ENCODE measurements at regions not wholly inside any gene's neighbourhood (a gene's known extent, or its start where the extent isn't known, plus 50 kb on each side); places are given as distances from the start of the nearest gene placed in this dataset.

DNA sequence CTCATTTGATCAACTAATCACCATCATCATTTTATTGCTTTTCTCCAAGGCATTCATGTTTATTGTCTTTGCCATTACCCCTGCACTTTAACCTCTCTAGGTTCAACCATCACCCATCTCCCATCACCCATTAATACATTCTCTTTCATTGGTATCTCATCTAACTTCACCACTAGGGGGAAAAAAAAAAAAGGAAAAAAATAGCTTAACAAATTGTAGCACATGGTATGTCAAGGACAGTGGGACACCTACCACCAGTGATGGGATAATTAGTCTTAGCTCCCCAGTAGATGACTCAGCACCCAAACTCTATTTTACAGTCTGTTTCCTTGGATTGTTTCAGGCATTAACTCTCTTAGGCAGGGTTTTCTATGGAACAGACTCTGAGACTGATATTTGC, 1770.2 kb upstream of the MIR17HG start:
- no peaks in the 10 kb centered on the region for H3K27me3 ChIP-seq
- no peak overlapping the region for H3K4me3 ChIP-seq
- DNase-seq: no peak
- TF ChIP-seq, protein P1, sequence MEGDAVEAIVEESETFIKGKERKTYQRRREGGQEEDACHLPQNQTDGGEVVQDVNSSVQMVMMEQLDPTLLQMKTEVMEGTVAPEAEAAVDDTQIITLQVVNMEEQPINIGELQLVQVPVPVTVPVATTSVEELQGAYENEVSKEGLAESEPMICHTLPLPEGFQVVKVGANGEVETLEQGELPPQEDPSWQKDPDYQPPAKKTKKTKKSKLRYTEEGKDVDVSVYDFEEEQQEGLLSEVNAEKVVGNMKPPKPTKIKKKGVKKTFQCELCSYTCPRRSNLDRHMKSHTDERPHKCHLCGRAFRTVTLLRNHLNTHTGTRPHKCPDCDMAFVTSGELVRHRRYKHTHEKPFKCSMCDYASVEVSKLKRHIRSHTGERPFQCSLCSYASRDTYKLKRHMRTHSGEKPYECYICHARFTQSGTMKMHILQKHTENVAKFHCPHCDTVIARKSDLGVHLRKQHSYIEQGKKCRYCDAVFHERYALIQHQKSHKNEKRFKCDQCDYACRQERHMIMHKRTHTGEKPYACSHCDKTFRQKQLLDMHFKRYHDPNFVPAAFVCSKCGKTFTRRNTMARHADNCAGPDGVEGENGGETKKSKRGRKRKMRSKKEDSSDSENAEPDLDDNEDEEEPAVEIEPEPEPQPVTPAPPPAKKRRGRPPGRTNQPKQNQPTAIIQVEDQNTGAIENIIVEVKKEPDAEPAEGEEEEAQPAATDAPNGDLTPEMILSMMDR (IDR thresholded peaks at IDR 0.05): no peak
- intact Hi-C loops (cut with DNase I): no loop called here
- no peak overlapping the region for H3K27ac ChIP-seq
- no peak for ATAC-seq
- peaks cover 0 to 7% (median 0%) of the 10 kb centered on the region in 11 donors for H3K9me3 ChIP-seq
- H3K4me1 ChIP-seq: no peaks in the 10 kb centered on the region
- no peaks in the 10 kb centered on the region for H3K36me3 ChIP-seq

GRCh38 chr13:89584058-89584620, 1763.3 kb upstream of the MIR17HG start:
- TF ChIP-seq, protein P1 (IDR thresholded peaks at IDR 0.05): no peak

DNA sequence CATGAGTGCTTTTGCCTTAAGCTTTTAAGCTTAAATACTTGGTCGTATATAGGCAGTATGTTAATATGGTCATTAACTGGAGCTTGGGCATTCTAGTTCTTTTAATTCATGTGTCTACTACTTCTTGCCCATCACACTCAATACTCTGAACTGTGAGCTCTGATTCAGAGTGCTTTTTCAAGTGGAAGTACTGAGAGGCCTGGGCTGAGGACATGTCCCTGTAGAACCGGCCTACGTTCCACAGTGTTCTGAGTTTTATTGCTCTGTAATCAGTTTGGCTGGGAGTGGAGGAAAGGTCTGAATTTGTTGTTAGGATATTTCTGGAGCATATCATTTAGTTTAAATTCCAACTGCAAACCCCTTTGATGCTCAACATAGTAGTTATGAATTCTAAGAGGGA, 1744.8 kb upstream of the MIR17HG start:
- Histone ChIP-seq H3K4me3 (no peak overlapping the region), H3K36me3 (no peaks in the 10 kb centered on the region), H3K9me3 (peaks cover 0 to 21% (median 0%) of the 10 kb centered on the region in 11 donors), H3K27me3 (no peaks in the 10 kb centered on the region), H3K4me1 (no peaks in the 10 kb centered on the region), H3K27ac (no peak overlapping the region)
- no peak for ATAC-seq
- DNase-seq: no peak
- intact Hi-C loops (cut with DNase I): no loop called here
- WGBS, 2 donors: 67 to 85% methylated on average over 3 of the region's 3 CpGs
- TF ChIP-seq, protein P1 (IDR thresholded peaks at IDR 0.05): no peak

More at GRCh38 chr13:89584058-89584620, 1763.3 kb upstream of the MIR17HG start:
- H3K9me3 ChIP-seq: no peaks in the 10 kb centered on the region
- WGBS, 2 donors: 24% methylated on average over 2 of the region's 2 CpGs
- H3K36me3 ChIP-seq: no peaks in the 10 kb centered on the region
- ATAC-seq (no peak), DNase-seq (no peak)
- no peaks in the 10 kb centered on the region for H3K4me1 ChIP-seq
- H3K27me3 ChIP-seq: no peaks in the 10 kb centered on the region
- H3K4me3 ChIP-seq: no peak overlapping the region
- intact Hi-C loops (cut with DNase I): no loop called here
- H3K27ac ChIP-seq: no peak overlapping the region

DNA sequence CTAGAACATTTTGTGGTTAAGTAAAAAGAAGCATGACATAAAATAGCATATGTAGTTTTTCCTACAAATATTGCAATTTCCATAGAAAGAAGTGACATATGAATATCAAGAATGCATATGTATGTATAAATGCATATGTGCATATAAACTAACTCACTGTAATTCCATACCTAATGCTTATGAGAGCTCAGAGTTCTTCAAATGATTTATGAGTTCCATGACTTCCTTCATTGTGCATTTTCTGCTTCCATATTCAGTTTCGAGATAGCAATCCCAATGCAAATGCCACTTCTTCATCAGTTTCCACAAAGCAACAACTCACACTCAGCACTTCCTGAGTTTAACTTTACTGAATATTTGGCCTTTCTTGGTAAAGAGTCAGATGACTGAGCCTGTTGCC, 1744.3 kb upstream of the MIR17HG start:
- no peak overlapping the region for H3K4me3 ChIP-seq
- H3K4me1 ChIP-seq: no peaks in the 10 kb centered on the region
- no peaks in the 10 kb centered on the region for H3K36me3 ChIP-seq
- ATAC-seq (no peak), DNase-seq (no peak)
- TF ChIP-seq, protein P1 (IDR thresholded peaks at IDR 0.05): no peak
- intact Hi-C loops (cut with DNase I): no loop called here
- H3K27me3 ChIP-seq: no peaks in the 10 kb centered on the region
- no peak overlapping the region for H3K27ac ChIP-seq
- WGBS, 2 donors: 89 to 94% methylated on average over 1 of the region's 1 CpG
- peaks cover 0 to 21% (median 0%) of the 10 kb centered on the region in 11 donors for H3K9me3 ChIP-seq

Measured in heart right ventricle (tissue), 16 donors.